Activated T-cell treated with anti-CD3 and anti-CD28 coated beads, Interleukin-2, amount 50 U/mL, for 4 hours (primary cell): ENCODE measurements at regions not wholly inside any gene's neighbourhood (a gene's known extent, or its start where the extent isn't known, plus 50 kb on each side); places are given as distances from the start of the nearest gene placed in this dataset.

Experiments used
- ATAC-seq, 2 donors: fragments of 200-7000 bp; cut with Tn5 transposase; one replicate each; pipeline ENCODE4 v1.10.0; 2021
- DNase-seq: peaks from one replicate; pipeline ENCODE4 v3.0.0-alpha.2; 2020
- H3K27me3 Mint-ChIP-seq: one replicate; pipeline ENCODE4 v1.8.0; 2021; ENCODE audit warnings: low read depth, mixed read lengths
- H3K36me3 Mint-ChIP-seq: one replicate; pipeline ENCODE4 v1.8.0; 2022; ENCODE audit warnings: mixed read lengths; ENCODE audit not compliant: insufficient read depth
- H3K4me1 Mint-ChIP-seq: one replicate; pipeline ENCODE4 v1.8.0; 2021; ENCODE audit warnings: low read depth, mixed read lengths
- H3K4me3 Mint-ChIP-seq: one replicate; pipeline ENCODE4 v1.8.0; 2021; ENCODE audit warnings: mild to moderate bottlenecking, moderate library complexity, mixed read lengths
- H3K9me3 Mint-ChIP-seq: one replicate; pipeline ENCODE4 v1.8.0; 2021; ENCODE audit warnings: mixed read lengths

DNA sequence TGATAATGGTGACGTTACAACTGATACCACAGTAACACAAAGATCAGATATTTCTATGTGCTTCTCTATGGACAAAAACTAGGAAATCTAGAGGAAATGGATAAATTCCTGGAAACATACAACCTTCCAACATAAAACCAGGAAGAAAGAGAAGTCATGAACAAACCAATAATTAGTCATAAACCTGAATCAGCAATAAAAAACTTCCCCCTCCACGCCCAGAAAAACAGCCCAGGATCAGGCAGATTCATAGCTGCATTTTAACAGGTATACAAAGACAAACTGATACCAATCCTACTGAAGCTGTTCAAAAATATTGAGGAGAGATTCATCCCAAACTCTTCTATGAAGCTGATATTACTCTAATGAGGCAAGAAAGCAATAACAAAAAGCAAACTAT, 1535.2 kb upstream of the LRRTM1 start:
- DNase-seq, result no peak
- H3K9me3 Mint-ChIP-seq, result peaks cover 27% of the 10 kb centered on the region
- H3K4me3 Mint-ChIP-seq, result no peak overlapping the region
- no peaks in the 10 kb centered on the region for H3K27me3 Mint-ChIP-seq
- ATAC-seq, result no peak
- H3K4me1 Mint-ChIP-seq, result no peaks in the 10 kb centered on the region
- no peaks in the 10 kb centered on the region for H3K36me3 Mint-ChIP-seq

DNA sequence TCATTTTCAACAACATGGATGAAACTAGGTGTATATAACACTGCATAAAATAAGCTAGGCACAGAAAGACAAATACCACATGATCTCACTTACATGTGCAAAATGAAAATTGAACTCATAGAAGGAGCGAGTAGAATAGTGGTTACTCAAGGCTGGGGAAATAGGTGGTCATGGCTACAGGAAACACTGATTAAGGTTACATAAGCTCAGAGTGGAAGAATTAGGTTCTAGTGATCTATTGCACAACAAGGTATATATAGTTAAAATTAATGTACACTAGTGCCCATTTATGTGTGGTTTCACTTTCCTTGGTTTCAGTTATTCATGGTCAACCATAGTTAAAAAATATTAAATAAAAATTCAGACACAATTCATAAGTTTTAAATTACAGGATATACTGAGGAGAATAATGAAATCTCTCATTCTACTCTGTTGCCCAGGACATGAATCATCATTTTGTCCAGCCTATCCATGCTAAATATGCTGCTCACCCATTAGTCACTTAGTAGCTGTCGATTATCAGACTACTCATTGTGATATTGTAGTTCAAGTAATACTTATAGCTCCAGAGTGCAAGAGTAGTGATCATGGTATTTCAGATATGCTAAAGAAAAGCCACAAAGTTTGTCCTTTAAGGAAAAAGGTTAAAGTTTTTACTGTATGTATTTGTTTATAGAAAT, 1530.9 kb upstream of the LRRTM1 start:
- H3K36me3 Mint-ChIP-seq, result no peaks in the 10 kb centered on the region
- ATAC-seq (no peak), DNase-seq (no peak)
- peaks cover 23% of the 10 kb centered on the region for H3K9me3 Mint-ChIP-seq
- no peak overlapping the region for H3K4me3 Mint-ChIP-seq
- H3K27me3 Mint-ChIP-seq, result no peaks in the 10 kb centered on the region
- no peaks in the 10 kb centered on the region for H3K4me1 Mint-ChIP-seq

DNA sequence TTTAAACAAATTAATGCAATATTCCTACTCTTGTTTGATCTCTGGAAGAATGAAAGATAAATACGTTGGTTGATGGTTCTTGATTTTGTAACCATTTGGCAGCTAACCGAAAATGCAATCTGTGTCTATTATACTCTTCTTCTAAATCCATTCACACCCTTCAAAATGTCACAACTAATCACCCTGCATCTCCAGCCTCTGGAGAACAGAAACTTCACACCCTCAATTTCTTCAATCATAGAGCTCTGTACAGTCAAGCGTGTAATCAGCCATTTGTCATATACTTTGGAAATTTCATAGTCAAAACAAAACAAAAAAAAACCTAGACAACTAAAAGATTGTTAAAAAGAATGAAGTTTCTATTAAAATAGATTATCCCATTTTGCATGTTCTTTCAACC, 1482.3 kb upstream of the LRRTM1 start:
- Mint-ChIP-seq H3K4me1 (no peaks in the 10 kb centered on the region), H3K36me3 (no peaks in the 10 kb centered on the region), H3K27me3 (no peaks in the 10 kb centered on the region), H3K4me3 (no peak overlapping the region), H3K9me3 (peaks cover 30% of the 10 kb centered on the region)
- ATAC-seq, result no peak
- DNase-seq, result no peak

DNA sequence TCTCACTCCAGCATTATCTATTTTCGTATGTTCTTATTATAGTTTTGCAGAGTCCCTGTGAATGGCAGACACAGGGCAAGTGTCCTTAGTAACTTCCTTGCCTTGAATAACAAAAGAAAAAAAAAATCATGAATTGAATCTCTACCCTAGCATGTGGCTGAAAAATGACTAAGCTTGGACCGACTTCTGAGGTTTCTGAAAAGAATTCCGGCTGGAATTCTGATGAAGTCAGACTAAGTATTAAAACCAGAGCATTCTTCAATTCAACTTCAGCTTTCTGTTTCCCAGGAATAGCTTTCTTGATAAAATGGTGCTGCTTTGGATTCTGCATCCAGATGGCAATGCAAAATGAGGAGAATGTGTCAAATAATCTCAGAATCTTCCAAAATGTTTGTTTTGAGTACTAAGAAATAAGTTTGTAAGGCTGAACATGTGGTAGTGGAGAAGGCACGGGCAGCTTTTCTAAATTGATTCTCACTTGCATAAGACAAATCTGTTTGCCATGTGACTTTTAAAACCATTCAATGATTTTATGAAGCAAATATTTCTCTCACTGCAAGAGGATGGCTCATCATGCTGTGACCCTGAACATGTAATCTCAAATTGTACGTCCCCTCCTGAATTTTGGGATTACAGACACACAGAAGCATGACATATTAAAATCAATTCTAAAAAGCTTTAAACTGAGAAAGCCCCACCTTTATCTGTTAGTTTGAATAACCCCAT, 1462.8 kb upstream of the LRRTM1 start:
- Mint-ChIP-seq H3K36me3 (no peaks in the 10 kb centered on the region), H3K9me3 (peaks cover 33% of the 10 kb centered on the region), H3K4me1 (no peaks in the 10 kb centered on the region), H3K4me3 (no peak overlapping the region), H3K27me3 (no peaks in the 10 kb centered on the region)
- ATAC-seq (no peak), DNase-seq (no peak)

DNA sequence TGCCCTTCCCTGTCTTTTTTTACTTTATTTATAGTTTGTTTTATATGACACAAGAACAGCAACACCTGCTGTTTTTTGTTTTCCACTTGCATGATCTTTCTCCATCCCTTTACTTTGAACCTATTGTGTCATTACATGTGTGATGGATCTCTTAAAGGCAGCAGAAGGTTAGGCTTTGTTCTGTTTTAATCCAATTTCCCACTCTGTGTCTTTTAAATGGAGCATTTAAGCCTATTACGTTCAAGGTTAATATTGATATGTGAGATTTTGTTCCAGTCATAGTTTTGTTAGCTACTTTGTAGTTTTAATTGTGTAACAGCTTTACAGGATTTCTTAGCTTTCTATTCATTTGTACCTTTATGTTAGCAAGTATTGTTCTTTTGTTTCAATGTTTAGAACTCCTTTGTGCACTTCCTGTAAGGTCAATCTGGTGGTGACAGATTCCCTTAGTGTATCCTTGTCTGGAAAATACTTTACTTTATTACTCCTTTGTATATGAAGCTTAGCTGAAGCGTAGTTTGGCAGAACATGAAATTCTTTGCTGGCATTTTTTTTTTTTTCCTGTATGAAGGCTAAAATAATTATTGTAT, 1443.0 kb upstream of the LRRTM1 start:
- Mint-ChIP-seq H3K4me3 (no peak overlapping the region), H3K36me3 (no peaks in the 10 kb centered on the region), H3K27me3 (no peaks in the 10 kb centered on the region), H3K9me3 (peaks cover 19% of the 10 kb centered on the region), H3K4me1 (no peaks in the 10 kb centered on the region)
- DNase-seq (no peak), ATAC-seq (no peak)

DNA sequence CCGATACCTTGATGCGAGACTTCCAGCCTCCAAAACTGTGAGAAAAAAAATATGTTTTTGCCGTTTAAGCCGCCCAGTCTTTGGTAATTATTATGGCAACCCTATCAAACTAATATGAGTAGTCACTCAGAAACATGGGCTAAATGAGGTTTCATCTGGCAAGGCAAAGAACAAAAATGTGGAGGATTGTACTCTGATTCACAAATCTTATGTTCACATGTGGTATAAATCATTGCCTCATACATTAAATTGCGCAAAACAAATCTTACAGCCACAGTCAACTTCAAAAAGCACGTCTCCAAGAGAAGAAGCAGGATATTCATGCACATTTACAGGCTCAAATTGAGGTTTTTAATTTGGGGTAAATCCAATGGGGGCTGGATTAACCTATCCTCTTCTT, 1435.4 kb upstream of the LRRTM1 start:
- no peak for DNase-seq
- H3K9me3 Mint-ChIP-seq, result peaks cover 16% of the 10 kb centered on the region
- H3K4me1 Mint-ChIP-seq, result no peaks in the 10 kb centered on the region
- no peaks in the 10 kb centered on the region for H3K36me3 Mint-ChIP-seq
- ATAC-seq, result no peak
- H3K4me3 Mint-ChIP-seq, result no peak overlapping the region
- H3K27me3 Mint-ChIP-seq, result no peaks in the 10 kb centered on the region

DNA sequence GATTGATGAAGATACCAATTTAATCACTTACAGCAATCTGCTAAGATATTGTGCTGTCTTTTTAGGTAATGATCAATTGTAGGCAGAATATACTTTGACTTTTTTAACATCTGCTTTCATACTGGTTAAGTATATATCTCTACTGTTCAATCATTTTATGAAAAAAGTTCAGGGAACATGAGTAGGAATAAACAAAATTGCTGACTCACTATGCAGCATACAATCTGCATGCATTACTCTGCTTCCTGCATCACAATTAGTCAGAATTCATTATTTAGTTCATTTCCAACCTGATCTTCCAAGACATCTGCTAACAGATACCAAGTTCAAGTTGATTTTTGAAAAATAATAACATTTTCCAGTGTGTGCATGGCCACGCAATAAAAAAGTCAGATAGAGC, 1430.4 kb upstream of the LRRTM1 start:
- Mint-ChIP-seq H3K4me3 (no peak overlapping the region), H3K27me3 (no peaks in the 10 kb centered on the region), H3K4me1 (no peaks in the 10 kb centered on the region), H3K9me3 (peaks cover 19% of the 10 kb centered on the region), H3K36me3 (no peaks in the 10 kb centered on the region)
- no peak for DNase-seq
- ATAC-seq, result no peak

DNA sequence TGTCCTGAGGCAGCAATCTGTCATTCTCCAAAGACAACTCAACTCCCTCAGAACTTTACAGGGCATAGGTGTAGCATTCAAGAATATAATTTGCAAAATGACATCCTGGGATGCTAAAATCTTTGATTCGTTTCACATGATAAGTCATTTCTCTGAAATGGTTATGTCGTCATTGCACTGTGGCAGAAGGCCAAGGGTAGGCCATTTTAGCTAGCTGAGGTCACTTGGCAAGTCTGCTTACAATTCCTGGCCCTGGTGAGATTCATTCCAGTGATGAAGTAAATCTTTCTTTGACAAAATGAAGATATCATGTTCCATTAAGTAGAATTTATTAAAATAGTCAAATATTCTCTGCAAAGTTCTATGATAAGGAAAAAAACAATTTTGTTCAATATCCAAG, 1410.3 kb upstream of the LRRTM1 start:
- H3K27me3 Mint-ChIP-seq, result no peaks in the 10 kb centered on the region
- H3K36me3 Mint-ChIP-seq, result no peaks in the 10 kb centered on the region
- peaks cover 12% of the 10 kb centered on the region for H3K9me3 Mint-ChIP-seq
- H3K4me3 Mint-ChIP-seq, result no peak overlapping the region
- H3K4me1 Mint-ChIP-seq, result no peaks in the 10 kb centered on the region
- ATAC-seq (no peak), DNase-seq (no peak)

DNA sequence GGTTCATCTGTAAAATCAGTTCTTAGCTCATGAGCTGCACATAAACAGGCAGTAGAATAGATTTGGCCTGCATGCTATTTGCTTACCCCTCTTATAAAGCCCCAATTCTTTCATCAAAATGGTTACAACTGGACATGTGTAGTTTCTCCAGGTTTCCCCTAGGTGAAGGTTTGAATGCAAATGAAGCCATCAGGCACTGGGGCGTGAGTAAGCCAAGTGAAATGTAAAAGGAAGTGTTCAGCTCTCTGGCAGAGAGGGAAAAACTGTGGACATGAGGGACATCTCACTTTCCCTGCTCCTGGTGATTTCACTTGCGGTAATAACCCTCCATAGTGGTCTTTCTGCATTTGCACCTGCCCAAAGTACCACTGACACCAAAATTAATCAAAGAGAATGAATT, 1402.3 kb upstream of the LRRTM1 start:
- DNase-seq, result no peak
- Mint-ChIP-seq H3K27me3 (no peaks in the 10 kb centered on the region), H3K4me3 (no peak overlapping the region), H3K4me1 (no peaks in the 10 kb centered on the region), H3K36me3 (no peaks in the 10 kb centered on the region), H3K9me3 (peaks cover 13% of the 10 kb centered on the region)
- ATAC-seq, result no peak

DNA sequence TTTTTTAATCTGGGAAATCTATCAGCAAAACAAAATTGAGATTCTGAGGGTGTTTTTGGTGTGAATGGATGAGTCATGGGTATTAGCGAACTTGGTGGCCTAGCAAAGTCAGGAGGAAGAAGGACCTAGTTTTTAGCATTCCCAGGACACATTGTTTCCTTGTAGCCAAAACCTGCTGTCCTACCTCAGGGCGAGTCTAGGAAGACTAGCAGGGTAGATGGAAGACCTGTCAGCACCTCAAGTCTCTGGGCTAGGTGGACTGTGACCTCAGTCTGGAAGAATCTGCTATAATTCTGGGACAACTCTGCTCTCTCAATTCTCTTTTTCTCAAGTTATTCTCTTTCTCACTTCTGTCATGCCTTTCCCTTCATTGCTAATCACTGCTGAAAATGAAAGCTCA, 1399.3 kb upstream of the LRRTM1 start:
- Mint-ChIP-seq H3K36me3 (no peaks in the 10 kb centered on the region), H3K27me3 (no peaks in the 10 kb centered on the region), H3K4me1 (no peaks in the 10 kb centered on the region), H3K4me3 (no peak overlapping the region), H3K9me3 (peaks cover 18% of the 10 kb centered on the region)
- DNase-seq (no peak), ATAC-seq (no peak)

DNA sequence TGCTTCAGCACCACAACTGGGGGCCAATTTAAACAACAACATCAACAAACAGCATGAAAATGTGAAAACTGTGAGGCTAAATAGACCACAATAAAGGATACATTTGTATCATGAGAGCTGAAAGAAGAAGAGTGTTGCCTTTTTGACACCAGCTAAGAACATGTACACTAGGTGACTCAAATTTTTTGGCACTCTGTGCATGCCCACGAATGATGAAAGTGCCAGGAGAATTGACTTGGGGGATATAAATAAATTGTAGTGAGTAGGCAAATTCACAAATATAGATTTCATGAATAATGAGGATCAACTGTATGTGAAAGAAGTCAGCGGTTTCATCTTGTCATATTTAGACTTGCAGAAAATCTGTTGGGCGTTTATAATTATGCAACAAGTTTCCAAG, 1388.0 kb upstream of the LRRTM1 start:
- Mint-ChIP-seq H3K4me3 (no peak overlapping the region), H3K36me3 (no peaks in the 10 kb centered on the region), H3K27me3 (no peaks in the 10 kb centered on the region), H3K4me1 (no peaks in the 10 kb centered on the region), H3K9me3 (peaks cover 13% of the 10 kb centered on the region)
- no peak for DNase-seq
- no peak for ATAC-seq

DNA sequence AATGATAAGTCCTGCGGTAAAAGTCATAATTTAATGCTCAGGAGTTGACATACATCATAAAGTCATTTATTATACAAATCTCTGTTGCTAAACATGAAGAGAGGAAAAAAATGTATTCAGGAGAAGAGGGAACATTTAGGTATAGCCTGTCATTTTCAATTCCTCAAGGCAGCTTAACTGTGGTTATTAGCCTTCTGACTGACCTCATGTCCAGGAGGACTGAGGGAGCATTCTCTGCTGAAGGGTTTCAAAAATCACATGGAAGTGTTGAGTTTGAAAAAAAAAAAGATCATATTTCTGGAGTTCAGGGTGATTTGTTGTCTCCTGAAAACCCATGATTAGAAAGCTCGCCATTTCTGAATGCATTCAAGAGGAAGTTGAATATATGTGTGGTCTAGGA, 1371.1 kb upstream of the LRRTM1 start:
- H3K36me3 Mint-ChIP-seq, result no peaks in the 10 kb centered on the region

DNA sequence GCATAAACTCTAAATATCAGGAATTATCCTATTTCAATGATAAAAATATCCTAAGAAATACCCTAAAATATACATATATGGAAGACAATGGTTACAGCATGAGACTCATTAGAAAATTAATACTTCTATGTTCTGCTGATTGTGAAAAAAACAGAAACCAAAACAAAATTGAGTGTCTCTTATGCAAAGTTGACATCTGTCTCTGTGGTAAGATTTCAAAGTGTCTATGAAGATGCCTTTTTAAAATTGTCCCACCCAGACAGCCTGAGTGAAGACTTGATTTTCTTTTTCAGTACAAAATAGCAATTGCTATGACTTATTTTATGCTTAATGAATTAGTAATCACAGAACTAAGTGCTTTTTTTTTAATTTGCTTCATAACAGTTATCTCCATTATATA, 1368.4 kb upstream of the LRRTM1 start:
- no peak for ATAC-seq
- Mint-ChIP-seq H3K9me3 (peaks cover 9% of the 10 kb centered on the region), H3K36me3 (no peaks in the 10 kb centered on the region), H3K4me1 (no peaks in the 10 kb centered on the region), H3K4me3 (no peak overlapping the region), H3K27me3 (no peaks in the 10 kb centered on the region)
- DNase-seq, result no peak

More for the DNA sequence above, 1371.1 kb upstream of the LRRTM1 start:
- no peak overlapping the region for H3K4me3 Mint-ChIP-seq
- ATAC-seq (no peak), DNase-seq (no peak)
- H3K9me3 Mint-ChIP-seq, result peaks cover 2% of the 10 kb centered on the region
- H3K4me1 Mint-ChIP-seq, result no peaks in the 10 kb centered on the region
- no peaks in the 10 kb centered on the region for H3K27me3 Mint-ChIP-seq

DNA sequence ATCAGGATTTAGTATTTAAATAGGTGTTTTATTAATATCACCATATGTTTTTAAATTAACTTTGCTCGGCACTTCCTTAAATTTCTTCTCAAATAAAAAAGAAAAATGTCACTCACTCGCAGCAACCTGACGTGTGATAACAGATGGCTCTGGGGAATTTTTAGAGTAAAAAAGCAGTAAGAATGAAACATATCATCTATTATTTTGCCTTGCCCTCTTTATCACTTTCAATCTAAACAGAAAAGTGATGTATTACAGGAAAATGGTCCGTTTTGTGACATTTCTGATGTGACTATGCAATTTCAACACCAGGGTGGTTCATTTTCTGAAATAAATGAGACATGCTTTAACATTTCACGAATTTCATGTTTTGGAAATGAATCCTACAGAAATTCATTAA, 1368.0 kb upstream of the LRRTM1 start:
- Mint-ChIP-seq H3K27me3 (no peaks in the 10 kb centered on the region), H3K4me3 (no peak overlapping the region), H3K4me1 (no peaks in the 10 kb centered on the region), H3K9me3 (peaks cover 9% of the 10 kb centered on the region), H3K36me3 (no peaks in the 10 kb centered on the region)
- ATAC-seq, result no peak
- DNase-seq, result no peak

DNA sequence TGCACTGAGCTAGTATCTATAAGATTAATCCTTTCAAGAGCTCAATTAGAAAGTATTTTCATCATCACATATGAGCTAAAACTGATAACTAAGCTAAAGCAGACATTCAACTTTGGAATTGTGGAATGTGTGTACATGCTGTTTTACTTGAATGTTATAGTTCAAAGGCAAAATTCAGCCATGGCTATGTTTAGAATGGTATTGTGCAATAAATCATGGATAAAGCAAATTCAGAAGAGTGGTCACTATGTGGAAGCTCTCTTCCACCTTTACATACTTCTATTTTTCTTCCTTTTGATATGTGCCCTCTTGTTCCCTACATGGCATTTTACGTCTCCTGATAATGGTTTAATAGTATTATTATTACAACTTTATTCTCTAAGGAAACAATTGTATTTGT, 1366.3 kb upstream of the LRRTM1 start:
- Mint-ChIP-seq H3K4me3 (no peak overlapping the region), H3K27me3 (no peaks in the 10 kb centered on the region), H3K4me1 (no peaks in the 10 kb centered on the region), H3K36me3 (no peaks in the 10 kb centered on the region), H3K9me3 (peaks cover 13% of the 10 kb centered on the region)
- ATAC-seq (no peak), DNase-seq (no peak)
